Thyroid gland (tissue), 4 donors: ENCODE measurements at regions not wholly inside any gene's neighbourhood (a gene's known extent, or its start where the extent isn't known, plus 50 kb on each side); places are given as distances from the start of the nearest gene placed in this dataset.

Experiments
- DNase-seq, 2 donors: peaks; one replicate each; pipeline ENCODE4 v3.0.0-alpha.2; 2019
- H3K27ac ChIP-seq, 3 donors: fragments of 200-600 bp; sonication (generic); 1 replicate in 2 of 3; 2 replicates in 1 of 3; pipeline ENCODE4 v1.5.1; 2016 to 2019; ENCODE audit warnings: mild to moderate bottlenecking in 1 of 3, moderate library complexity in 1 of 3
- H3K27me3 ChIP-seq: fragments of 200-600 bp; sonication (generic); one replicate; pipeline ENCODE4 v1.5.1; 2019
- H3K36me3 ChIP-seq, 2 donors: fragments of 200-600 bp; sonication (generic); one replicate each; pipeline ENCODE4 v1.5.1; 2016 to 2019
- H3K4me1 ChIP-seq, 2 donors: fragments of 200-600 bp; sonication (generic); one replicate each; pipeline ENCODE4 v1.5.1; 2017 to 2019
- H3K4me3 ChIP-seq, 3 donors: fragments of 200-600 bp; sonication (generic); replicated peaks in 1 of 3; 1 replicate in 2 of 3; 2 replicates in 1 of 3; pipeline ENCODE4 v1.5.1; 2016; ENCODE audit warnings: mild to moderate bottlenecking in 1 of 3
- H3K9me3 ChIP-seq: fragments of 200-600 bp; sonication (generic); one replicate; pipeline ENCODE4 v1.5.1; 2017
- CTCF ChIP-seq, 6 experiments: fragments of 200-600 bp in 3 of 6; fragments of 450-650 bp in 3 of 6; sonication (generic) in 3 of 6; IDR thresholded peaks; one replicate each; pipeline ENCODE4 v1.5.1; 2016 to 2019; ENCODE audit warnings: antibody characterized with exemption in 6 of 6, mild to moderate bottlenecking in 2 of 6, inconsistent platforms in 1 of 6, moderate library complexity in 1 of 6
- POLR2A ChIP-seq, 2 donors: fragments of 450-650 bp; IDR thresholded peaks; one replicate each; pipeline ENCODE4 v1.6.1; 2017; ENCODE audit warnings: antibody characterized with exemption in 2 of 2, mild to moderate bottlenecking in 2 of 2, moderate library complexity in 1 of 2
- WGBS, 2 donors: methylation state at CpG; one replicate each; pipeline ENCODE4 v1.1.5; 2017; 5-methylcytosine and 5-hydroxymethylcytosine counted together
- intact Hi-C: fragments of 100-400 bp; cut with DNase I; formaldehyde crosslinking; loops from one replicate; pipeline ENCODE4 v1.15.1; 2023

DNA sequence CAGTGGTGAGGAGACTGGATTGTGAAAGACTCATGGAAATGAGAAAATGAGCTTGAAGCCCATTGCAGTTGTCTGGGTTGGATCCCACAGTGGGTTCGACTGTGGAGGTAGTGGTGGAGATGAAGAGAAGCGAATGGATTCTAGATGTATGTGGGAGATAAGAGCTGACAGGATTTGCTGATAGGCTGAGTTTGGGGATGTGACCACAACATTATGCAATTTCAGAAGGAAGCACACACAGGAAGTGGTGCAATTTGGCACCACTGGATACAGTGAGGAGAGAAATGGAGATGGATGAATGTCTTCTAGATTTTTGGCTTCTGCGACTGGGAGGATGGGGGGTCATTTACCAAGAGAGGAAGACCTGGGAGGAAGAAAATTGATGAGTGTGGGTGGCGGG, 64.4 kb upstream of the MAFB start:
- TF ChIP-seq CTCF (IDR thresholded peaks at IDR 0.05) (no peak), POLR2A (IDR thresholded peaks at IDR 0.05) (no peak)
- H3K27me3 ChIP-seq: no peaks in the 10 kb centered on the region
- no peak for DNase-seq
- 88 to 92% methylated on average over 4 of the region's 4 CpGs for WGBS, 2 donors
- no peaks in the 10 kb centered on the region for H3K36me3 ChIP-seq
- H3K9me3 ChIP-seq: no peaks in the 10 kb centered on the region
- intact Hi-C loops: no loop called here
- no peak overlapping the region for H3K4me3 ChIP-seq
- H3K4me1 ChIP-seq: peaks cover 0 to 4% of the 10 kb centered on the region in 2 donors
- H3K27ac ChIP-seq: no peak overlapping the region

DNA sequence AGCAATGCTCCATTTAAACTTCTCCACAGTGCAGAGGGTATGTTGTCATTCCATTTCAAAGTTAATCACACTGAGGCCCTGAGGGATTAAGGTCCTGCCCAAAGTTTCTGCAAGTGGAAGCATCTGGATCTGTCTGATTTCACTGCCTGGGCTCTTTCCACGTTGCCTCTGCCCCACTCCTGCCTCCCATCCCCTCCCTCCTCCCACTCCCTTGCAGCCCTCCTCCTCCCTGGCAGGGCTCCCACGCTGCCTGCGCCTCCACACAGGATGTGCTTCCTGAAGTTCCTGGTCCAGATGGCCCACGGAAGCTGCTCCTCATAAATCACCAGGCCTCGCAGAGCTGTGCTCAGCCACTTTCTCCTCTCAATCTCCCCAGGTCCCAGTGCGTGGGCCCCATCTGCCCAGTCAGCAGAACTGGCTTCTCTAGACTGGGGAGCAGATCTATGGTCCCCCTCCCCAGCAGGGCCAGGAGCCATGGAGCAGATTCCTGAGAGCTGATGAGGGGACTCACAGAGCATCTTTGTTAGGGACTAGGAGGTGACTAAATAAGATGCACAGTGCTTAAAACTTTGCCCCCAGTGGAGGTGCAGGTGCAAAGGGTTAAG, 65.4 kb upstream of the MAFB start:
- Histone ChIP-seq H3K4me1 (peaks cover 0 to 4% of the 10 kb centered on the region in 2 donors), H3K4me3 (no peak overlapping the region), H3K27ac (no peak overlapping the region), H3K27me3 (no peaks in the 10 kb centered on the region), H3K9me3 (no peaks in the 10 kb centered on the region), H3K36me3 (no peaks in the 10 kb centered on the region)
- intact Hi-C loops: no loop called here
- 33% methylated on average over 5 to 6 of the region's 6 CpGs for WGBS, 2 donors
- TF ChIP-seq POLR2A (IDR thresholded peaks at IDR 0.05): no peak
- DNase-seq: no peak

DNA sequence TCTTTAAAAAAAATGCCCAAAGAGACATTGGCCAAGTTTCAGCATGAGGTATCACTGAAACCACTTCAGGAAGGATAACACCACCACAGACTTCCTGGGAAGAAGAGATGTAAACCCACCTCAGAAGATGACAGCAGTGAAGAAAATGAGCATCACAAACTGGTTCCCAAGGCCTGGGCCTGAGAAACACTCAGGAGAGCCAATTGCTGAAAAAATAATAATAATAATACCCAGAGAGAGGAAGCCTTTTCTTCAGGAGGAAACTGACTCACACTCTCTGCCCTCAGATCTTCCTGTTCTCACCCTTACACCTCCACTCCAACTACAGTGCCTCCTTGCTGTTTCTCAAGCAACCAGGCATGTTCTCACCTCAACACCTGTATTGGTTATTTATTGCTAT, 68.1 kb upstream of the MAFB start:
- no peak for DNase-seq
- Histone ChIP-seq H3K27ac (no peak overlapping the region), H3K36me3 (no peaks in the 10 kb centered on the region), H3K27me3 (no peaks in the 10 kb centered on the region), H3K9me3 (no peaks in the 10 kb centered on the region), H3K4me3 (no peak overlapping the region), H3K4me1 (peaks cover 0 to 4% of the 10 kb centered on the region in 2 donors)
- no peak for TF ChIP-seq POLR2A (IDR thresholded peaks at IDR 0.05)
- no peak for TF ChIP-seq CTCF (IDR thresholded peaks at IDR 0.05)
- intact Hi-C loops: no loop called here

GRCh38 chr20:40758790-40759189, 69.8 kb upstream of the MAFB start:
- intact Hi-C loops: no loop called here
- 72 to 79% methylated on average over 2 of the region's 2 CpGs for WGBS, 2 donors

GRCh38 chr20:40760399-40760798, 71.4 kb upstream of the MAFB start:
- H3K27ac ChIP-seq: no peak overlapping the region
- TF ChIP-seq POLR2A (IDR thresholded peaks at IDR 0.05): no peak
- no peak for TF ChIP-seq CTCF (IDR thresholded peaks at IDR 0.05)
- no peaks in the 10 kb centered on the region for H3K4me1 ChIP-seq
- no peaks in the 10 kb centered on the region for H3K27me3 ChIP-seq
- intact Hi-C loops: no loop called here
- H3K36me3 ChIP-seq: no peaks in the 10 kb centered on the region
- no peak overlapping the region for H3K4me3 ChIP-seq
- no peaks in the 10 kb centered on the region for H3K9me3 ChIP-seq
- DNase-seq: no peak
- WGBS, 2 donors: 69 to 78% methylated on average over 1 to 3 of the region's 3 CpGs

More at GRCh38 chr20:40758790-40759189, 69.8 kb upstream of the MAFB start:
- Histone ChIP-seq H3K27ac (no peak overlapping the region), H3K4me1 (peaks cover 0 to 4% of the 10 kb centered on the region in 2 donors), H3K9me3 (no peaks in the 10 kb centered on the region), H3K36me3 (no peaks in the 10 kb centered on the region), H3K4me3 (no peak overlapping the region), H3K27me3 (no peaks in the 10 kb centered on the region)
- no peak for TF ChIP-seq POLR2A (IDR thresholded peaks at IDR 0.05)
- no peak for TF ChIP-seq CTCF (IDR thresholded peaks at IDR 0.05)
- DNase-seq: no peak
